NOMO-1 treated with DMSO at 0.1 percent for 48 hours (cell line): ENCODE measurements at regions not wholly inside any gene's neighbourhood (a gene's known extent, or its start where the extent isn't known, plus 50 kb on each side); places are given as distances from the start of the nearest gene placed in this dataset.

Experiments used
- DNase-seq: peaks from one replicate; lab custom pipeline; 2025; ENCODE audit not compliant: unreplicated experiment; lab: John Stamatoyannopoulos, UW

GRCh38 chr2:5751873-5752482 lies 59.8 kb downstream of the SOX11 start:
- no peak for DNase-seq

GRCh38 chr2:5756272-5756671 lies 64.1 kb downstream of the SOX11 start:
- DNase-seq: no peak

GRCh38 chr2:5758346-5758745 lies 66.2 kb downstream of the SOX11 start:
- no peak for DNase-seq

GRCh38 chr2:5759949-5760348 lies 67.8 kb downstream of the SOX11 start:
- no peak for DNase-seq

GRCh38 chr2:5763531-5763930 lies 71.3 kb downstream of the SOX11 start:
- no peak for DNase-seq

GRCh38 chr2:5764041-5764440 lies 71.9 kb downstream of the SOX11 start:
- no peak for DNase-seq

GRCh38 chr2:5766056-5766455 lies 73.9 kb downstream of the SOX11 start:
- DNase-seq: no peak

GRCh38 chr2:5766561-5766960 lies 74.4 kb downstream of the SOX11 start:
- no peak for DNase-seq

GRCh38 chr2:5777131-5777535 lies 84.9 kb downstream of the SOX11 start:
- no peak for DNase-seq

- DNase-seq: no peak
Observed at GRCh38 chr2:5781679-5782078, 89.5 kb downstream of the SOX11 start.

- no peak for DNase-seq
Observed at GRCh38 chr2:5782103-5782502, 89.9 kb downstream of the SOX11 start.

- DNase-seq: no peak
Observed at GRCh38 chr2:5788447-5788846, 96.3 kb downstream of the SOX11 start.

- DNase-seq: no peak
Observed at GRCh38 chr2:5791371-5791770, 99.2 kb downstream of the SOX11 start.

GRCh38 chr2:5794012-5794411 lies 101.8 kb downstream of the SOX11 start:
- no peak for DNase-seq

GRCh38 chr2:5798084-5798483 lies 105.9 kb downstream of the SOX11 start:
- no peak for DNase-seq

- DNase-seq: no peak
Observed at GRCh38 chr2:5799348-5799747, 107.2 kb downstream of the SOX11 start.

- DNase-seq: no peak
Observed at GRCh38 chr2:5803547-5803946, 111.4 kb downstream of the SOX11 start.

GRCh38 chr2:5818961-5819600 lies 126.9 kb downstream of the SOX11 start:
- no peak for DNase-seq

GRCh38 chr2:5824126-5824525 lies 131.9 kb downstream of the SOX11 start:
- no peak for DNase-seq

- DNase-seq: no peak
Observed at GRCh38 chr2:5825686-5826085, 133.5 kb downstream of the SOX11 start.

- DNase-seq: no peak
Observed at GRCh38 chr2:5826979-5827655, 134.9 kb downstream of the SOX11 start.

- DNase-seq: no peak
Observed at GRCh38 chr2:5834501-5834900, 142.3 kb downstream of the SOX11 start.

- no peak for DNase-seq
Observed at GRCh38 chr2:5839550-5839949, 147.4 kb downstream of the SOX11 start.
